ENCODE measurements at regions not wholly inside any gene's neighbourhood (a gene's known extent, or its start where the extent isn't known, plus 50 kb on each side); places are given as distances from the start of the nearest gene placed in this dataset.

DNA sequence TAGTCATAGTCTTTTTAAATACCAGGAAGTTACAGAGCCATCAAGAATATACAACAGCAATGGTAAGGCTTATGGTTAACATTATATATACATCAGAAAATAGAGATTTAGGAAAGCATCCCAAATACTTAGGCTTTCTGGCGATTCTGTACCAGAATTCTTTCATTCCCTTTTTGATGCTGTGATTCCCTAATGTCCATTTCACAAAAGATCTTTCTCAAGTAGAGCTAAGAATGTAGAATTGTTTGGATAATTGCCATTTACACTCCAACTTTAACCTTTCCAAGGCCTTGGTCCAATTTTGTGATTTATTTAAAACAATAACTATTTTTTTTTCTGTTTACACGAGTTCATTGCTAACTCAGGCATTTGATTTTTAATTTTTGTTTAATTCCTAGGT lies 422.2 kb downstream of the MTX2 start:
- H3K27ac Mint-ChIP-seq = no peak overlapping the region
- H3K36me3 Mint-ChIP-seq (ENCODE audit: low read depth) = no peaks in the 10 kb centered on the region
- no peaks in the 10 kb centered on the region for H3K9me3 Mint-ChIP-seq
- no peaks in the 10 kb centered on the region for H3K4me1 Mint-ChIP-seq
- intact Hi-C loops (cut with micrococcal nuclease) = no loop called here
- DNase-seq = no peak
- peaks cover 24% of the 10 kb centered on the region for H3K27me3 Mint-ChIP-seq
- no peak overlapping the region for H3K4me3 Mint-ChIP-seq

DNA sequence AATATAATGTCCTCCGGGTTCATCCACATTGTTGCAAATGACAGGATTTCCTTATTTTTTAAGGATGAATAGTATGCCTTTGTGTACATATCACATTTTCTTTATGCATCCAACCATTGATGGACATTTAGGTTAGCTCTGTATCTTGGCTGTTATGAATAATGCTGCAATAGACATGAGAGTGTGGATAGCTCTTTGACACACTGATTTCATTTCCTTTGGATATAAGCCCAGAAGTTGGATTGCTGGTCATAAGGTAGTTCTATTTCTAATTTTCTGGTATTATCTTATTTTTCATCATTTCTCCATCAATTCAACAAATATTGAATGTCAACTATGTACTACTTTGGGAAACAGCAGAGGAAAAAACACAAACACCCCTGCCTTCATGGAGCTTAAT lies 423.3 kb downstream of the MTX2 start:
- intact Hi-C loops (cut with micrococcal nuclease) = no loop called here
- no peaks in the 10 kb centered on the region for H3K36me3 Mint-ChIP-seq (ENCODE audit: low read depth)
- H3K9me3 Mint-ChIP-seq = no peaks in the 10 kb centered on the region
- H3K4me3 Mint-ChIP-seq = no peak overlapping the region
- DNase-seq = no peak
- H3K27me3 Mint-ChIP-seq = peaks cover 29% of the 10 kb centered on the region
- no peak overlapping the region for H3K27ac Mint-ChIP-seq
- H3K4me1 Mint-ChIP-seq = no peaks in the 10 kb centered on the region

DNA sequence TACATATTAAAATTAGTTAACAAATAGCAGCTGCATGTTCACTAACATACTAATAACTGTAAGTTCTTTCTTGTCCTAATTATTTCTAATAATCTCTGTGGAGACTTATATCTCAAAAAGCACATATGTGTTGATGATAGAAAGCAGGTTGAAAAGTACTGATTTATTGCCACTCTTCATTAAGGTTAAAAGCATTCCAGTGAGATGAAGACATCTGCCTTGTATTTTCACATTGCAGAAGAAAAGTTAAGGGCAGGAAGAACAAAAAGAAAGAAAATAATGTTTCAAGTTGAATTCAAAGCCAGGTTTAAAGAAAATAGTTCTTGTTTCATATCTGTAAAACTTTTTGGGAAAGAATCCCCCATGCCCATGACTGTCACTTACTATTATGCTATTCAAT lies 429.9 kb downstream of the MTX2 start:
- no peaks in the 10 kb centered on the region for H3K36me3 Mint-ChIP-seq (ENCODE audit: low read depth)
- H3K4me3 Mint-ChIP-seq = no peak overlapping the region
- no peak overlapping the region for H3K27ac Mint-ChIP-seq
- intact Hi-C loops (cut with micrococcal nuclease) = no loop called here
- no peak for DNase-seq
- H3K27me3 Mint-ChIP-seq = peaks cover 26% of the 10 kb centered on the region
- H3K4me1 Mint-ChIP-seq = no peaks in the 10 kb centered on the region
- H3K9me3 Mint-ChIP-seq = no peaks in the 10 kb centered on the region

DNA sequence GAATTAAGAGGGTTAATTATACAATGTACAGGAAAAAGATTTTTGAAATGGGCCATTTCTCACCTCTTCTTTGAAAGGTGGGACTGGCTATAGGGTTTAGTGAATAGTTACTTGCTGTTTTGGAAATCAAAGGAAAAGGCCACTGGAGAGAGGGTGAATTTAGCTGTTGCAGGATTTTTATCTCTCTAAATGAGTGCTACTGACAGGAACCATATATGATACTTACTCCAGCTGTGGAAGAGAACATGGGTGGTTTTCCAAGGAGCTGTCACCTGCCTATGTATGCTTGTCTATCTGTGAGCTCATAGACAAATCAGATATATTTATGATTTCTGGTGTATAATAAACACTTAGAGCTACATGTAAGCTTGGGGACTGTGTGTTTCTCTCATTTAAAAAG lies 430.4 kb downstream of the MTX2 start:
- Mint-ChIP-seq H3K9me3 (no peaks in the 10 kb centered on the region), H3K4me3 (no peak overlapping the region), H3K27ac (no peak overlapping the region), H3K4me1 (no peaks in the 10 kb centered on the region), H3K36me3 (ENCODE audit: low read depth) (no peaks in the 10 kb centered on the region), H3K27me3 (peaks cover 26% of the 10 kb centered on the region)
- intact Hi-C loops (cut with micrococcal nuclease) = no loop called here
- DNase-seq = no peak

DNA sequence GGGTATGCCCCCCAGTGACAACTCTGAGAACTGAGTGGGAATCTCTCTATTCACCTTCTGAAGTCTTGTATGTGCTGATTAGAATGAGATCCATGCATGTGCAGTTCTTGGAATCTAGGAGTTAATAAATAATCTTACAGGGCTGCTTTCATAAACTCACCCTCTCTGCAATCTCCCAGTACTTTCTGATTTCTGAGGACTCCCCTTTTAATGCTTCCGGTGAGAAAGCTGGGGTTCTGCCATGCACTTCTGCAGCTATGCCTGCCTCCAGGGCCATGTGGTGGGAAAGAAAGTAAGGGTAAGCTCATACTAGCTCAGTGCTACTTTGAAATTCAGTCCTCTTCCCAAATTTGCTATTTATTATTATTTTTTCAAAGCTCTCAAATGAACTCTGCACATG lies 432.9 kb downstream of the MTX2 start:
- H3K27me3 Mint-ChIP-seq = peaks cover 27% of the 10 kb centered on the region
- no peak overlapping the region for H3K4me3 Mint-ChIP-seq
- no peaks in the 10 kb centered on the region for H3K9me3 Mint-ChIP-seq
- no peak overlapping the region for H3K27ac Mint-ChIP-seq
- intact Hi-C loops (cut with micrococcal nuclease) = no loop called here
- H3K4me1 Mint-ChIP-seq = no peaks in the 10 kb centered on the region
- no peaks in the 10 kb centered on the region for H3K36me3 Mint-ChIP-seq (ENCODE audit: low read depth)
- no peak for DNase-seq

DNA sequence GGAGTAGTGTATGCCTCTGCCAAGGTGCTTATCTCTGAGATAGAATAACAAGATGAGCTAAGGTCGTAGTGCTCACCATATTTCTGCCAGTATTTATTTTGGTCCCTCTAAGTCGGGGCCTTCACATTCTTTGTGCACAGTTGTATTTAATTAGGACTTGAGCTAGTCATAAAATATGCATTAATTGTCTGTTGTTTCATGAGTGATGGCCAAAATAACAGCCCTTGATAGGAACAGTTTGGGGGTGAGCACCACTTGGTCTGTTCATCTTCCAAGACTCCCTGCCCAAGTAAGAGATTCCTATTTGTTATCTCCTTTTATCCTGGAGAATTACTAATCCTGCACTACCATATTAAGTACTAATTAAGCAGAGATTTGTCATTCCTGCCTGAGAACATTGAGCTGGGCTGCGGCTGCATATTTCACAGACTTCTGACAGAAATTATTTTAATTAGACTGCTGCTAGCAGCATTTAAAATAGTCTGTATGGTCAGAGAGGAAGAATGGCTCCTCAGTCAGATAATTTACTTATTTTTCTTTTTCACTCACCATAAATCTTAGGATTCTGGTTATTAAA lies 435.1 kb downstream of the MTX2 start:
- DNase-seq = no peak
- no peak overlapping the region for H3K27ac Mint-ChIP-seq
- peaks cover 18% of the 10 kb centered on the region for H3K27me3 Mint-ChIP-seq
- intact Hi-C loops (cut with micrococcal nuclease) = no loop called here
- no peak overlapping the region for H3K4me3 Mint-ChIP-seq
- no peaks in the 10 kb centered on the region for H3K9me3 Mint-ChIP-seq
- H3K4me1 Mint-ChIP-seq = no peaks in the 10 kb centered on the region
- H3K36me3 Mint-ChIP-seq (ENCODE audit: low read depth) = no peaks in the 10 kb centered on the region

DNA sequence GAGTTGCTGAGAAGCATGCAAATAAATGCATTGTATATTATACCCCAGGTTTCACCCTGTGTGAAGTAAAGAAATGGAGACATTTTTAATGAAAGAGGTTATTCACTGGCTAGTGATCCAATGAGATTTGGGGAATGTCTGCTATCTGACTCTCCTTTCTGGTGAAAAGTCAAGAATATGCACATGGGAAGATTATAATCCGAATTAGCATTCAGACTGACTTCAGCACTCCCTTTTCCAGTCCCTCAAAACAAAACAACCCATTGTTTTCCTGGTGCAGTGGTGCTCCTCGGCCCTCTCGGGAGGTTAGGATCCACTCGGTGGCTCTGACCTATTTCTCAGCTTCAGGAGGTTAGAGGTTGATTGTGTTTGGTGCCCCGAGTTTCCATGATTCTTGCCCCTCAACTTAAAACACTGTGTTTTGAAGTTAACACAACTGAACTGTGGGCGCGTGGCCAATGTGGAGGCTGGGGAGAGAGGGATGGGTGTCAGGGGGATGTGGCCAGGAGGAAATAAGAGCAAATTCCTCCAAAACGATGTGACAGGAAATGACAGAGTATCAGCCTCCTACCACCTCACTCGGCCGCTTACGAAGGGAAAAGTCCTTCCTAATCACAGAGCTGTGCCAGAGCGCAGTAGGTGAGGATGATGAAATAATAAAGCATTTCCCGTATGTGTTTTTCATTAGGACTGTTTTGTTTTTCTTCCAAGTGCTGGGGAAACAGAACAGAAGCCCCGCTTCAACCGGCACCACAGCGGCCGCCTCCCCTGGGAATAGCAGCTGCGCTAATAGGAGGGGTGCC lies 440.1 kb downstream of the MTX2 start:
- no peak overlapping the region for H3K4me3 Mint-ChIP-seq
- no peak overlapping the region for H3K27ac Mint-ChIP-seq
- no peaks in the 10 kb centered on the region for H3K9me3 Mint-ChIP-seq
- H3K27me3 Mint-ChIP-seq = peaks cover 4% of the 10 kb centered on the region
- no peaks in the 10 kb centered on the region for H3K36me3 Mint-ChIP-seq (ENCODE audit: low read depth)
- H3K4me1 Mint-ChIP-seq = no peaks in the 10 kb centered on the region
- no peak for DNase-seq
- intact Hi-C loops (cut with micrococcal nuclease) = no loop called here

DNA sequence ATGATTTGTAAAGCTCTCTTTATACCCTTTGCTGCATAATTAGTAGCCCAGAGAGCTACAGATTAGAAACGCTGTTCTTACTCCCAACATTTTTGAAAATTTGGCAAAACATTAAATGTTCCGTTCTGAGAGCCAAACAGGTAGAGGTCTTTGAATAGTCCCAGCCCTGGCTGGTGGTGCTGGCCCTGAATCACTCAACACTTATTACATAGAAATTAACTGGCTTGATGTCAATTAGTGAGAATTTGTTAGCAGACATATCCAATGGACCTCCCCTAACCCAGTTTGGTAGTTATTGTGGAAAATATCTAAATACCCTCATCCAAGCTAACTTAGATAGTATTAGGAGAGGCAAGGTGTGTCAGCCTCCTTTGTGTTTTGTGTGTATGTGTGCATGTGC lies 440.7 kb downstream of the MTX2 start:
- DNase-seq = no peak
- peaks cover 4% of the 10 kb centered on the region for H3K27me3 Mint-ChIP-seq
- H3K9me3 Mint-ChIP-seq = no peaks in the 10 kb centered on the region
- H3K36me3 Mint-ChIP-seq (ENCODE audit: low read depth) = no peaks in the 10 kb centered on the region
- intact Hi-C loops (cut with micrococcal nuclease) = no loop called here
- no peak overlapping the region for H3K27ac Mint-ChIP-seq
- H3K4me1 Mint-ChIP-seq = no peaks in the 10 kb centered on the region
- no peak overlapping the region for H3K4me3 Mint-ChIP-seq

DNA sequence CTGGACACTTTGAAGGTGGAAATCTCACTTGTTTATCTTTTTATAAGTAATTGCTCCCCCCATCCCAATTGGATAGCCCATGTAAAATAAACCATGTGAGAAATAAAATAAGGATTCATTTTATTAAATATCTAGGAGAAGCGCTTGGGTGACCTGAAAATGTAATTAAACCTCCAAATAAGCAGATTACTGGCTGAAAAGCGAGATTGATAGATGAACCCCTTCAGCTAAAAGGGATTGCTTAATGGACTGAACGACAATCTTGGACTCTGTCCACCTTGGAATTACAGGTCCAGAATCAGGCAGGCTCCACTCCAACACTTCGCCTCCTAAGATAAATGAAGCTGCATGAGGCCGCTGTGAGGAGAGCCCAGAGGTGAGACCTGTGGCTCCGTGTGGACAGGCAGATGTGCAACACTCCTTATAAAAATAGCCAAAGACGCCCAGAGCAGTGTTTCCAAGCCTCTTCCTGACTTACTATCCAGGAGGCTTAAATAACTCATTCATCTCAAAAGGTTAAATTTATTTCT lies 441.5 kb downstream of the MTX2 start:
- no peak for DNase-seq
- Mint-ChIP-seq H3K27ac (no peak overlapping the region), H3K36me3 (ENCODE audit: low read depth) (no peaks in the 10 kb centered on the region), H3K9me3 (no peaks in the 10 kb centered on the region), H3K27me3 (peaks cover 2% of the 10 kb centered on the region), H3K4me1 (no peaks in the 10 kb centered on the region), H3K4me3 (no peak overlapping the region)
- intact Hi-C loops (cut with micrococcal nuclease) = no loop called here

DNA sequence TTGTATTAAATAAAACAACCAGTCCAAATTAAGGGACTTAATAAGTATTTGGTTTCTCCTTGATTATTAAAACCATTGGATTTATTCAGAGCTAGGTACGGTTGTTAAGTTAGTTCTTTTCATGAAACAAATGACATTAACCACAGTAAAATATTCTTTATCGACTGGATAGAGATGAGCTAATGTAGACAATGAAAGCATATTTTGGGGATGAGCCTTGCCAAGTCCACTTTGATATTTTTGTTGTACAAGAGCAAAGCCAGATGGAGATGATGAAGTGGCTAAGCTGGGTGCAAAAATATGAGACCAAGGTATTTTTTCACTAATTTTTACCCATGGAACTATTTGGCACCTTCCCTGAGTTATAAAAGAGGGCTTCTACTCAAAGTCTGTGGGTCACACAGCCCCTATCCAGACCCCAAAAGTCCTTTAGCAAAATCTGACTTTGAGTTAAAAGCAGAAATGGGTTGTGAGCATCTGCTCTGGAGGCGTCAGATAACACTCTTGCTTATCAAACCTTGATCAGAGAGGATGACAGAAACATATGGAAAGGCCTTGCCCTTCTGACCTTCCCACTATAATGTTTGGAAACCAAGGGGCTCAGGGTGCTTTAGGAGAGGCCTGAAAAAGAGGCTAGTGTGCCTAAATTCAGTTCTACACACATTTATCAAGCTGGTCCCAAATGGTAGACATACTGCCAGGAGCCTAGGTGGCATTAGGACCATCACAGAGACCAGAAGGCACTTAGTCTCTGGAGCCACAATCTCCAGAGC lies 456.8 kb downstream of the MTX2 start:
- Mint-ChIP-seq H3K27me3 (peaks cover 16% of the 10 kb centered on the region), H3K4me1 (no peaks in the 10 kb centered on the region), H3K27ac (no peak overlapping the region), H3K36me3 (ENCODE audit: low read depth) (no peaks in the 10 kb centered on the region), H3K9me3 (no peaks in the 10 kb centered on the region), H3K4me3 (no peak overlapping the region)
- no peak for DNase-seq
- intact Hi-C loops (cut with micrococcal nuclease) = no loop called here

DNA sequence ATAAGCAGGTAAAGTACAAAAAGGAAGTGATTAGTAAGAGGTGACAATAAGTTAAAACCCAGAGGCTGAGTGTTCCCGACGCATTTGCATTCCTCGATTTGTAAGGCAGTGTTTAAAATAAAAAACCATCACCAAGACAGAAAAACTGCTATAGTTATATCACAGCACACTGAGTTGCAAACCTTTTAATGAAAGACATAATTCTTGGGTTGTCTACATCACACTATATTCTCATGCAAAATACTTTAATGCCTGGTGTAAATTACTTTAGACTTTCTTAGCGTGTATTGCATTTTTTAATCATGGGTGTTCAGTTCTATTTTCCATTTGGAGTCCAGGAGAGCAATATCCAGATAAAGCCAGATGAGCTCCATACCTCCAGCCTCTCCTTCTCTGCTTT lies 458.5 kb downstream of the MTX2 start:
- intact Hi-C loops (cut with micrococcal nuclease) = no loop called here
- H3K4me3 Mint-ChIP-seq = no peak overlapping the region
- no peaks in the 10 kb centered on the region for H3K36me3 Mint-ChIP-seq (ENCODE audit: low read depth)
- H3K4me1 Mint-ChIP-seq = no peaks in the 10 kb centered on the region
- H3K27ac Mint-ChIP-seq = no peak overlapping the region
- H3K27me3 Mint-ChIP-seq = peaks cover 14% of the 10 kb centered on the region
- H3K9me3 Mint-ChIP-seq = no peaks in the 10 kb centered on the region
- DNase-seq = no peak

DNA sequence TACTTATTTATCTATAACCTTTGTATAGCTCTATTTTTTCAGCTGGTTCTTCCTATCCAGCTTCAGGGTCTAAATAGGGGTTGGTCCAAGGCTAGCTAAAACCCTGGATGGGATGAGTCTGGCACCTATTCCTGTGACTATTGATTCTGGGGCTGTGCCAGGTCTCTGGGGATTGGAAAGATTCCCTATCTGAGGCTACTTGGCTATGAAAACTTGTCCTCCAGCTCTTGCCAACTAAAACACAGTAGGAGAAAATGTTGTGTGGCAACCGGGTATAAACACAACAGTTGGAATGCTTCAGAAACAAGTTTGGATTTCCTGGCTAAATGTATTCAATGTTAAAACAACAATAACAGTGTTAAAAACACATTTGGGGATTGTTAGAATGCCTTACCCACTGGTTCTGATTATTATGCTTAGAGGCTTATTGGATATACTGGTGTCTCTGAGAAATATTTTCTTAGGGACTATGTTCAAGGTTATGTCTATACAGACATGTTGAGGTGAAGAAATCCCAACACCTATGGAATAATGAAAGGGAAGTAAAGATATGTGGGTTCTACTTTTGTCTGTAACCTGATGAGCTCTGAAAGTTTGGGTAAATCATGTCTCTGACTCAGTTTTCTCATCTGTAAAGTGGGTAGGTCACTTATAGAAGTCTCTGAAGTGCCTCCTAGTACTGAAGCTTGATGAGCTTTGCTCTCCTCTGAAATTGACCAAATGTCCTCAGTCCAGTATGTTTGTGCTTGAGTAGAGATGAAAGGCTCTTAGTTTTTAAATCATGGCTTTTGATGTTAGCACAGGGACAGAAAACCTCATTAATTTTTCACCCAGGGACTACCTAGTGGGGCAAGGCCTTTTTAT lies 460.7 kb downstream of the MTX2 start:
- no peaks in the 10 kb centered on the region for H3K9me3 Mint-ChIP-seq
- no peaks in the 10 kb centered on the region for H3K36me3 Mint-ChIP-seq (ENCODE audit: low read depth)
- DNase-seq = no peak
- intact Hi-C loops (cut with micrococcal nuclease) = no loop called here
- no peak overlapping the region for H3K27ac Mint-ChIP-seq
- no peaks in the 10 kb centered on the region for H3K4me1 Mint-ChIP-seq
- H3K4me3 Mint-ChIP-seq = no peak overlapping the region
- peaks cover 11% of the 10 kb centered on the region for H3K27me3 Mint-ChIP-seq

DNA sequence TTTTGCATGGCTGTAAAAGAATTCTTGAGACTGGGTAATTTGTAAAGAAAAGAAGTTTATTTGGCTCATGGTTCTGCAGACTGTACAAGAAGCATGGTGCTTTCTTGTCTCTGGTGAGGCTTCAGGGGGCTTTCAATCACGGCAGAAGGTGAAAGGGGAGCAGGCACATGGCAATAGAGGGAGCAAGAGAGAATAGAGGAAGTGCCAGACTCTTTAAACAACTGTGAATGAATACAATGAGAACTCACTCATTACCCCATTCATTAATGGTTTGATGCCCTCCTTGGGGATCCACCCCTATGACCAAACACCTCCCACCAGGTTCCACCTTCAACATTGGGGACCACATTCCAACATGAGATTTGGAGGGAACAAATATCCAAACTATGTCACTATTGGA lies 463.5 kb downstream of the MTX2 start:
- no peaks in the 10 kb centered on the region for H3K4me1 Mint-ChIP-seq
- H3K36me3 Mint-ChIP-seq (ENCODE audit: low read depth) = no peaks in the 10 kb centered on the region
- DNase-seq = no peak
- no peaks in the 10 kb centered on the region for H3K9me3 Mint-ChIP-seq
- no peak overlapping the region for H3K4me3 Mint-ChIP-seq
- no peak overlapping the region for H3K27ac Mint-ChIP-seq
- intact Hi-C loops (cut with micrococcal nuclease) = no loop called here
- H3K27me3 Mint-ChIP-seq = peaks cover 7% of the 10 kb centered on the region

Data from activated CD4-positive, alpha-beta T cell treated with anti-CD3 and anti-CD28 coated beads, Interleukin-2, amount 10 ng/mL, durations not matched to agents 24 days and 14 days (primary cell).